Activated CD4-positive, alpha-beta T cell treated with anti-CD3 and anti-CD28 coated beads for 48 hours (primary cell): ENCODE measurements at regions not wholly inside any gene's neighbourhood (a gene's known extent, or its start where the extent isn't known, plus 50 kb on each side); places are given as distances from the start of the nearest gene placed in this dataset.
"Not testable (repeated sequence)": the region's sequence is repeated elsewhere in the genome, so short reads cannot be mapped to it uniquely, and the experiment has no call there.

ENCODE experiments used
- DNase-seq: peaks from one replicate; pipeline ENCODE4 v3.0.0-alpha.2; 2020

DNA sequence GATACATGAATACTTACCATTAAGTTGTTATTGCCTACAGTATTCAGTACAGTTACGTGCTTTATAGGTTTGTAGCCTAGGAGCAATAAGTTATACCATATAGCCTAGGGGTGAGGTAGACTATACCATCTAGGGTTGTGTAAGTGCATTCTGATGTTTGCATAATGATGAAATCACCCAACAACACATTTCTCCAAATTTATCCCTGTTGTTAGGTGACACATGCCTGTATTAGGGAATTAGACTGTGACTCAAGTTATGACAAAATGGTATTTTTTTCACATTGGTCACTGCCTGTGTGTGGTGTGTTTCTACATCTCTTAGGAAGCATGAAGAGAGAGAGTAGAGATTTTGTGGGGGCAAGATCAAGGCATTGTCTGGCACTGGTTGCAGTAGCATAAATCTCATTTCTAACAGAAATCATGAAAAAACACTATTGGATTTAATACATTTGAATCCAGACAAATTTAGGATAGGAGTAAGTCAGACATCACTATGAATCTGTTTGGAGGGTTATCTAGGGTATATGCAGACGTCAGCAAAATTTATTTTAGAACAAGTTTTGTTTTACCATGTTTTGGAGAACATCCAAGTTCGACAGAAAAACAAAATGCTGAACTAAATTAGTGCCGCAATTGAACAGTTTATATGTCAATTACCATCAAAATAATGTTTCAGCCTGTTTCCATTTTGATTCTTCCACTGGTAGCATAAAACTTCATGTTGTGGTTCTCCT, 332.1 kb downstream of the LMO7 start:
- DNase-seq = no peak

DNA sequence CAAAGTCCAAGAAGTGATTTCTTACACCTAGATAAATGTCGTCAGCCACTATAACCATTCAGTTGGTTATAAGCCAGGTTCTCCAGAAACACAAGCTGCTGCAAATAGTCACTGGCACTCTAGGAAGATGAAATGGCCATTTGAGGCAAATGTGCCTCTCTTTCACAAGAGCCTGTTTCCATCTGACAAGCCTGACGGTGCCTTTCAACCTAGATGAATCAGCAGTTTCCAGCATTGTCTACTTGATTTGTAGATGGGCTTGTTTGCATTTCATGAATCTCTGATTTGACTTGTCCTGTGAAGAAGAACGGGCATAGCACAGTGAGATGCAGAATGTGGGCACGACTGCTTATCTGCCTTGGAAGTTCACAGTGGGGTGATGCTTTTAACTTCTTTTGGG, 327.2 kb downstream of the LMO7 start:
- DNase-seq = no peak

- no peak for DNase-seq
Measured at GRCh38 chr13:75961911-75962310, 325.8 kb downstream of the LMO7 start.

- no peak for DNase-seq
Measured at GRCh38 chr13:75960538-75960994, 324.4 kb downstream of the LMO7 start.

DNA sequence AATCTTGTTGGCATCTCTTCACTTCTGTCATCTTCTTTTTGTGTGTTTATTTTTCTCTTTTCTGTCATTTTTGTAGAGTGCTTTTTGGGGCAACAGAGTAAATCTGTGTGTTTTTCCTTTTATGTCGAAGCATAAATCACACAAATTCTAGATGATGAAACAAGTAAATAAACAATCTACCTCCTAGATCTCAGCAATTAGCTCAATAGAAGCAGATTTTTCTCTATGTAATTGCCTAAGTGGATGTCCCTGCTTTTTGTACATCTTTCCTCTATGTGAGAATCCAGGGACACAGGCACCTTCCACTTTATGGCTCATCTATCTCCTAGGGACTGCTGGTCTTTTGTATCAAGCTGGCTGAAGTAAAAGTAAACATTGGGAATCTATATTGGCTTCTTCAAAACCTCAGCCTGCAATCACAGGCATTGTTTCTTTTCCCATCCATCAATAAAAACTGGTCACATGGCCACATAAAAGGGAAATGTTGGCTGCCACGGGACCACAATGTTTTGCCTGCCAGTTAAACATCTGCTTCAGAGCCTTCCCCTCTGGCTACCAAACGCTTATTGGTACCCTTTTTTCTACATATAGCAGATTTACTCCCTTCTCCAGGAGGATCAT, 323.8 kb downstream of the LMO7 start:
- DNase-seq = no peak

DNA sequence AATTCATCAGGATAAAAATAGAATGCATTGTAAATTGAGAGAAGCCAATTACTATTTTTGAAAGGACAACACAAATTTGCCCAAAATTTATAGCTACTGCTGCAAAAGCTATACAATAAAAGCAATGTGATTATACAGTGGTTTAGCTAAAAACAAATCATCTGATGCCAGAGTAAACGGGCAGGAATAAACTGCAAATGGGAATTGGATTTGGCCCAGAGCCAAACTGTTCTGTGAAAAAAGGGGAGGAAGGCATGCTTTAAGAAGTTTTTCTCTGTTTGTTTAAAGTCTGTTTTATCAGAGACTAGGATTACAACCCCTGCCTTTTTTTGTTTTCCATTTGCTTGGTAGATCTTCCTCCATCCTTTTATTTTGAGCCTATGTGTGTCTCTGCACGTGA, 317.5 kb downstream of the LMO7 start:
- not testable (repeated sequence) for DNase-seq

GRCh38 chr13:75947448-75947847, 311.3 kb downstream of the LMO7 start:
- DNase-seq = no peak

- no peak for DNase-seq
Measured at GRCh38 chr13:75946536-75947284, 310.6 kb downstream of the LMO7 start.

DNA sequence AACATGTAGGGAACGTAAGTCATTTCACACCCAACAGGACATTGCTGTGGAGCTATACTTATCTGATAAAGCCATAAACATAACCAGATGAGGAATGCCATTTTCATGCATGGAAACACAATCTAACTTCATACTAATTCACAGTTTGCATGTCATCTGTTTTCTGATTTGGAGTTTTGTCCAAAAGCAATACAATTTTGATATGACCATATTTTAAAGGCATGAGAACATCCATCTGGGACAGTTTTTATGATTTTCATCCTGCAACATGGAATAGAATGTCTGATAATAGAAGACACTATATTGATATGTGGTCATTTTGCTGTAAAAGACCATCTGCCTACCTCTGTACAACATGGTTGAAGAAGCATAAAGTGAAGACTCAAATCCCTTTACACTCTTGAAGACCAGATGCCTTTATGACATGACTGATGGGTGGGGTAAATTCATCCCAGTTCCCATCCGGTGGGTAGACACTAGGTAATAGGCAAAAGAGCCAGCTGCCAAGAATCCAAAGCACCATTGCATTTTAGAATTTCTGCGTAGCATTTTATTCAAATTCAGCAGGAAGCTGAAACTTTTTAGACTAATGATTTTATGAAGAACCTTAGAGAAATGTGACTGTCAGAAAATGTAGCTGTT, 309.8 kb downstream of the LMO7 start:
- DNase-seq = no peak

GRCh38 chr13:75938811-75939560, 302.9 kb downstream of the LMO7 start:
- no peak for DNase-seq

DNA sequence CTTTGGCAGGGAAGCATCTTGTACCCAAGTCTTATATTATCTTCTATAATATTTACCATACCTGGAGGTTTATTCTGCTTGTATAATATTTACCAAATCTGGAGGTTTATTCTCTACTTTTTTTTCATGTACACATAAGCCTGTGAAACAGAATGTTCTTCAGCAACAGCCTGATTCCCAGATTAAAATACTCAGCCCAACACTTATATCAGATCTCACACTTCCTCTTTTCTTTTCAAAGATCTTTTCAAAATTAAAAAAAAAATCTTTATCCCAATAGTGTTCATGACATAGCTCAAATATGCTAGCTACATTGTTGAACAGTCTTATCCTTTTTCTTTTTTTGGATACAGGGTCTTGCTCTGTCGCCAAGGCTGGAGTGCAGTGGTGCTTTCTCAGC, 300.7 kb downstream of the LMO7 start:
- DNase-seq = no peak

GRCh38 chr13:75935805-75936204, 299.7 kb downstream of the LMO7 start:
- DNase-seq = no peak

GRCh38 chr13:75934889-75935288, 298.8 kb downstream of the LMO7 start:
- no peak for DNase-seq

- DNase-seq = no peak
Measured at GRCh38 chr13:75932636-75933035, 296.5 kb downstream of the LMO7 start.

GRCh38 chr13:75931116-75931515, 295.0 kb downstream of the LMO7 start:
- no peak for DNase-seq

GRCh38 chr13:75929076-75929475, 292.9 kb downstream of the LMO7 start:
- DNase-seq = no peak

DNA sequence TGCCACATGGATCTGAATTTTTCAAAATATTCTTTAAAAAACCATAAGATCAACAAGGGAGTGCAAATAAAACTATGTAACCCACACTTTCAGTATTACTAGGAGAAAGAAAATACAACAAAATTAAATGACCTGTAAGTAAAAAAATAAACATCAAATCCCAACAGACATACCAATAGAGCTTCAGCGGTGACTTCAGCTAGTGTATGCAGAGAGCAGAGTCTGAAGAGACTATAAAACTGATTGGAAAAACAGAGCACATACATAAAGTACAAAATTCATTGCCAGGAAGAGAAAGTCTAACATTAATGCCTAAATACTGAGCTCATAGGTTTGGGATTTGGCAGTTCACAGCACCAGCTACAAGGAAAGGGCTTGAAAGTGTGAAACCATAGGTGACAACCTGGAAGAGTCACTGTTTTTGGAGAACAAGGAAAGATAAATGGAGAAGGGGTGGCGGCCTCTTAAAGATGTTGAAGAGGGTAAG, 291.1 kb downstream of the LMO7 start:
- DNase-seq = no peak

DNA sequence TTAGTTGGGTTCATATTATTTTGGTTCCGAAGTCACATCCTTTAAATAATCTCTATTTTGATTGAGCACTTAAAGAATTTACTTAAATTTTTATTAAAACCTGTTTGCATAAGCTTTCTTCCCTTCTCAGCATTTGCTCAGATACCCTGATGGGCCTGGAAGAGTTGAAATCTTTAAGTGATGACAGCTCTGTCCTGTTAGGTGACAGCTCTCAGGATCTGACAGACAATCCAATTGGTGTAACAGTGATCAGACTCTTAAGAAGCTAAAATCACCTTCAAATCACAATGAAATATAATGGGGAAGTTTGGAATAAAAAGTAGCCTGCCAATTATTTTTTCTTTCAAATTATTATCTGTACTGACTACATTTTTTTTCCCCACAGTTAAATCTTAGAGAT, 284.4 kb downstream of the LMO7 start:
- no peak for DNase-seq

- no peak for DNase-seq
Measured at GRCh38 chr13:75919660-75920199, 283.6 kb downstream of the LMO7 start.

DNA sequence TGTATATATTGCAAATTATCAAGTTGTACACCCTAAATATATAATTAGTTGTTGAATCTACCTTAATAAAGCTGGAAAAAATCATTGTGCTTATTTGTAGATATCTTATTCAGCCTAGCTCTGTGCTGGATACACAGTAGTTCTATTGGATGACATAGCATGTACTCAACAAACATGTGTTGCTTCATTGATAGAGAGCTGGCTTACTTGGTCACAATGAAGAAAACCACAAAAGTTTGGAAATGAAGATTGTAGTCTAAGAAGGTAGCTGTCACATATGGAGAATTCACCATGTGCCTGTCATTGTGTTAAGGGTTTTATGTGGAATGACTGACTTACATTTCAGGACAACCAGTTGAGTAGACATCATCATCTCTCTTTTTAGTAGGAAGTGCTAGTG, 278.9 kb downstream of the LMO7 start:
- DNase-seq = no peak

- no peak for DNase-seq
Measured at GRCh38 chr13:75913925-75914324, 277.8 kb downstream of the LMO7 start.

- no peak for DNase-seq
Measured at GRCh38 chr13:75910591-75910990, 274.5 kb downstream of the LMO7 start.
